GM21423 (cell line): ENCODE measurements at regions not wholly inside any gene's neighbourhood (a gene's known extent, or its start where the extent isn't known, plus 50 kb on each side); places are given as distances from the start of the nearest gene placed in this dataset.
"Not testable (repeated sequence)": the region's sequence is repeated elsewhere in the genome, so short reads cannot be mapped to it uniquely, and the experiment has no call there.

ENCODE experiments used
- ATAC-seq: cut with Tn5 transposase; IDR thresholded peaks from one replicate; pipeline ENCODE4 v1.9.1; 2021; ENCODE audit warnings: mild to moderate bottlenecking, moderate library complexity; ENCODE audit not compliant: unreplicated experiment

DNA sequence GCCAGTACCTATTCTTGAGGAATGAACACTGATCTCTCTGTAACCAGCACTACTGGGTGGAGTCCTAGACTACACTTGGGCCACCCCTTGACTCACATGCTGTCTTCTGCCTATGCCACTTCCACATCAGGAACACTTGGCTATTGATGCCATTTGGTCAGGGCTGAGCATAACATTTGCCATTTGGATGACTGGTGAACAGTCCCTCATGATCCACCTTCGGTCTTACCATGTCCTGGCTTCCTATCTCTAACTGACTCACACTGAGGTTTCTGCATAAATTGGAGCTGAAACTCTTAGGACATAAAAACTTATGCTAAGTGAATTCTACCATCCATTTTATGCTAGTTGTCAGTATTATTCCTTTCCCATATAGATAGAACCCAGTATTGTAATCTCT lies 91.7 kb upstream of the PELI2 start:
- ATAC-seq = no peak

DNA sequence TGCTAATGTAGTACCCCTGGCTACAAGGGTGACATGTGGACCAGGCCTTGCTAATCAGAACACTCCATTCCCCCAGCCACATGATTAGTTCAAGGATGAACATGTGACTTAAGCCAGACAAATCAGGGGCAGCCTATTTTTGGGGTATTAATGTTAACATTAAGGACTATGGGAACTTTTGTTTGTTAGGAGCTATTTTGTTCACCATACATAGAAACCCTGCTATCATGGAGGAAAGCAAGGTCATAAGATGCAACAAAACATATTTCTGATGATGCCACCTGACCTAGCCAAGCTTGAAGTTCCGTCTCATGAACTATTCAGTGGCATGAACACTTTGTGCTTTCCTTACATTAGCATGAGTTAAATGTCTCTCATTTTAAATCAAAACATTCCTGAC lies 90.8 kb upstream of the PELI2 start:
- ATAC-seq = no peak

DNA sequence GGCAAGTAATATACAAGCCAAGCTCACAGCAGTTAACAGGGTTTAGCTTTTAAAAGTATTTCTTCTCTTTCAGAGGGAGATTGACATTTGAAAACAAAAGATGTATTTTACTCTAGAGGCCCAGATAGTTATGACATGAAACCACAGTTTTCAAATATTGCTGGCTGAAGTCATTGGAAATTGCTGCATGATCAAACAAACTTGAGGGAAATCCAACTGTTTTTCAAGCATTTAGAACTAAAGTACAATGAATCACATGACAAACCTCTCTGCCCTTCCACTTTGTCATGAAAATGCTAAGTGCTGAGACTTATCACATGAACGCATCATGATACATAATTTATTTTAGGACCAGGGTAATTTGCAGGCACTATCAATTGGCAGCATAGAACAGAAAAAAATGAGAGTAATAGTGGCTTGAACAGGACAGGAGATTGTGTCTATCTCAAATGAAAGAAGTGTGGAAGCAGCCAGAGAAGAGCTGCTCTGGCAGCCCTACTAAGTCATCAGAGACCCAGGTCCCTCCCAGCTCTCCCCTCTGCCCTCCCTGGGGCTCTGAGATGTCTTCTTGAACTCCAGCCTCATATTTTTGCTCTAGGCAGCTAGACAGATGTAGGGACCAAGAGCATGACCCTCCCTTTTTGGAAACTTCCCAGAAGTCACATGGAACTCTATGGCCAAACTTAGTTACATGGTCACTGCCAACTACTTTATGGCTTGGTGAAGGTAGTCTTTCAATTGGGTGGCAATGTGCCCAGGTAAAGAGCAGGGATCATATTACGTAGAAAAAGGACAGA lies 90.1 kb upstream of the PELI2 start:
- ATAC-seq = no peak

DNA sequence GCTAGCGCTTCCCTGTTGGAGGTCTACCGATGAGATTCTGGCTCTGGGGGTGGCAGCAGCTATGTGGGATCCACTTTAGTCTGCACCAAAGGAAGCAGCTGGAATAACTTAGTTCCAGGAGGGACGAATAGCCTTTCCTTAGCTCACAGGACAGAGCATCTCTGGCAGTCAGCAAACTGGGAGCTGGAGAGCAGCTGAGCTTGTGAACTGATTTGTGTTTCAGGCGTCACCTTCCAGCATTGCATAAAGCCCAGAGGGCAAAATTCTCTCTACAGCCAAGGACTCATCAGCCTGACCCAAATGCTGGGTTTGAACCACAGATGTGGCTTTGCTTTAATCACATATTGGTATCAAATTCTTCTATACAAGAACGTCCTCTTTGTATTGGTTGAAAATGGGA lies 81.9 kb upstream of the PELI2 start:
- no peak for ATAC-seq

DNA sequence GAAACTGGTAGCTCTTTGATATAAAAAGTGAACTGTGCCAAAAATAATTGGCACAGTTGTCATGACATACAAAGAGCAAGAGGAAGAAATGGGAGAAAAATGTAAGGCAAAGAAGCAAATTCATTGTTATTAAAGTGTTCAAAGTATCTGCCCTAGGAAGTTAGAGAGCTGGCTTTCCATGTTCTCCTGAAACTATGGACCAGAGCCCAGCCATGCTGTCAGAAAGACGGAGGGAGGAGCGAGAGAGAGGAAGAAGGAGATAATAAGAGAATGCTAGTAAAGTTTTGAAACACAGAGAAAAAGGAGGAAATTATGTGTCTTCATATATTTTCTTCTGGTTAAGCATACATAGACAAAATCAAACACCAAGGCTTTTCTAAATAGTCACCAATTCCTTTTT lies 78.1 kb upstream of the PELI2 start:
- ATAC-seq = no peak

DNA sequence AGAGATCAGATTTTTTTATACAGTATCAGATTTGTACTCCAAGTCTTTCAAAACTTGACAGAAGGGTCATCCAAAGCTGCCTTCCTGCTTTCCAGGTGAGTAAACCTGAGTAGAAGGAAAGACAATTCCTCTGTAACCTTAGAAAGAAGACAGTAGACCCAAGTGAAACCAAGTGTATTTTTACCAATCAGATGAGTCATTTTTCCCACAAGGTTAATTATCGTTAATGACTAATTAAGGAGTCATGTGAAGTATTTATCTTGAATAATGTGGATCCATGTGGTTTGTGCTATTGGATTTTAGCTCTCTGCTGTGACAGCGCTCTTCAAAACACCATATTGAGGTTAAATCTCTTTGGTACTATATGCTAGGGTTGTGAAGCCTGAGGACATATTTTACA lies 74.0 kb upstream of the PELI2 start:
- no peak for ATAC-seq

DNA sequence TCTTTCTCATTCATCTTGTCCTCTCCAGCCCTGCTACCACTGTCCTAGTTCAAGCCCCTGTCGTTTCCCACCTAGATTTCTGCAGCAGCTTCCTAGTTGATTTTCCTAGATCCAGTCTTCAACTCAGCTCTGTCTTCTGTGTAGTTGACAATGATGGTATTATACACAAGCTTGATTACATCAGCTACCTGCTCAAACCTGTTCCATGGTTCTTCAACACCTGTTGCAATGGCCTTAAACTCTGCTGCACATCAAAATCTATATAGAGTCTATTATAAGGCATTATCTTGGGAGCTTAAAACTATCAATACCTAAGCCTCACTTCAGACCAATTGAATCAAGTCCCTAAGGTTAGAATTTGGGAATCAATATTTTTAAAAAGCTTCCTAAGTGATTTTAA lies 71.7 kb upstream of the PELI2 start:
- no peak for ATAC-seq

DNA sequence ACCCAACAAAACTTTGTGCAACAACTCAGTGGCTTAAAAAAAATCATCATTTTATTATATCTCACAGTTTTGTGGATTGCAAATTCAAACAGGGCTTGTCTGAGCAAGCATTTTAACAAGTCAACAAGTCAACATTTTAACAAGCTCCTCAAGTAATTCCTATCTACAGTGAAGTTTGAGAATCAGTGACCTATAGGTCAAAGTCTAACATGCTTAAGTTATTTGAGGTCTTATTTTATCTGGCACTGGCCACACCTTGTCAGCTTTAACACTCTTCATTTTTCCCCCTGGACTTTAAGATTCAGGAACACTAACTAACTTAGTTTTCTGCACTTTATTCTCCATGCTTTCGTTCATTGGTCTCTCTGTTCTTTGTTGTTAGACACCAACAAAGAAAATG lies 71.2 kb upstream of the PELI2 start:
- ATAC-seq = no peak

DNA sequence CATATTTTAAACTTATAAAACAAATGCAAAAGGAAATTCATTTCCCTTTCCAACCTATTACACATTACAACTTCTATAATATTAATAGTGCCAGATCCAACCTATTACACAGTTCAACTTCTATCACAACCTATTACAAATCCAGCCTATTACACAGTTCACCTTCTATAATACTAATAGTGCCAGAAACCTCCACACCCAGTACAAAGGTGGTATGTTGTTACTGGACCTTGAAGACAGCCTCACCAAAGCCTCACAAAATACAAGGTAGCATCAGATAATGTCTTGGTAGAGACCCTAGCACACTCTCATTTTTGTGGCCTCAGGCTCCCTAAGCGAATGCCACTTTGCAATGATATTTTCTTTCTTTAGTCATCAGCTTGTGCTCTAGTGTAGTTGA lies 68.7 kb upstream of the PELI2 start:
- no peak for ATAC-seq

DNA sequence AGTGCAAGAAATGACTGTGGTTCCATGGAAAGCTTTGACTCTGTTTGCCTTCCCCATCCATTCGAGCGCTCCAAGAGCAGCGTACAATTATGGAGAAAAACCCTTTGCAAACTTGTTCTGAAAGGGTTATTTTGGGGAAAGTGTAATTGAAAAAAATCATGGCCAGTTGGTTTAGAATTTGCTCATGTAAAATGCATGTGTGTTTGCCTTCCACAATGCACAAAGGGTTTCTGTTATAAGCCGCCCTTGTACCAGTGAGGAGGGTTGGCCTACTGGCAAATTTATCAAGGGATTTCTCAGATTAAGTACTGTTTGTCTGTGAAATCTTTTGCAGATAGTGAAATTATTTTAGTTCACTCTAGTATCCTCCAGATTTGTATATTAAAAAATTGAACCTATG lies 62.7 kb upstream of the PELI2 start:
- ATAC-seq = no peak

DNA sequence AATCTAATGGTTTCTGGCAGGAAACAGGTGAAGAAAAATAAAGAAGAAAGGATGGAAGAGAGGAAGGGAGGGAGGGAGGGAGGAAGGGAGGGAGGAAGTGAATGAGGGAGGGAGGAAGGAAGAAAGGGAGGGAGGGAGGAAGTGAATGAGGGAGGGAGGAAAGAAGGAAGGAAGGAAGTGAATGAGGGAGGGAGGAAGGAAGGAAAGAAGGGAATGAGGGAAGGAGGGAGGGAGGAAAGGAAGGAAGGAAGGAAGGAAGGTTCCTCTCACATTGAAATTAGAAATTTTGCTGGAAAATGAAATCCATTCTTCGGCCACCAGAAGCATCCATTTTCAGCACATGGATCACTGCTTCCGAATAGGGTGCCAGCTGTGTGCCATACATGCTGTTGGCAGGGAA lies 62.2 kb upstream of the PELI2 start:
- ATAC-seq = no peak

DNA sequence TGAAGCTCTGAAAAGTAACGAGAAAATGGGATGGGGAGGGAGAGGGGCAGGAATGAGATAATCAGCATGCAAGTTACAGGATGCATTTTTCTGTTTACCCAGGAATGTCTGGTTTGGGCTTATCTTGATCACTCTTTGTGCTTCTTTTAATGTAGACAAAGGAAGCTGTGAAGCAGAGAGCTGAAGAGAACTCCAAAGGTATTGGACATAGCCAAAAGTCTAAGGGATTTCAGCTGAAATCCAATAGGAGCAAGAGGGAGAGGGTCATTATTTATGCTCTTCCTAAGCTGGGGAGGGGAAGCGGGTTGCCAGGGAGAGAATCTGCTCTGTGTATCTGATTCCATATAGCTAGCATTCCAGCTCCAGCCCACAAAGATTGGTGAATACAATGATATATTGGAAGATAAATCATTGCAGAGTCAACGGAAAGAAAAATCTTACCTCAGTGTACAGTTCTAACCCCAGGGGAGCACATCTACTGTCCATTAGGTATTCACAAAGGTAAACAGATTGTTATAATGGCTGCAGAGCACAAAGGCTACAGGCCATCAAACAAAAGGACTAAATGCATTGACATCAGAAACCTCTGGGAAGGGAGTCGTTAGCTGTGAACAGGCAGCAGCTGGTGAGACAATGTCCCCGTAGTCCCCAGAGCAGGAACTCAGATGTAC lies 61.0 kb upstream of the PELI2 start:
- ATAC-seq = no peak

DNA sequence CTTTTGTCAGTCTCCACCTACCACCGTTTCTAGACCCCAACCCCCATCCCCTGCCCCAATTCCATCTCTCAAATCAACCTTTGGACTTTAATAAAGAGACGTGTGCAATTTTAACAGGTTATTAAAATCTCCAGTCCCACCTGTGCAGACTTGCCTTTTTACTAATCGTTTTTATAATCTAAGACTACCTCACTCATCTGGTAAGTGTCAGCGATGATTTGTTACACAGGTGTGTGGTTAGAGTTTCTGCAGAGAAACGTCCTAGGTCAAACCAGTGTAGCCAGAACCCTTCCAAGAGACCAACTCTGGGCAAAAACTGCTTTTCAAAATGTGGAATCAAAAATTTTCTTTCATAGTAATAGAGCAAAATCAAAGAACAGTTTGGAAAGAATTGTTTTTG lies 60.4 kb upstream of the PELI2 start:
- no peak for ATAC-seq

DNA sequence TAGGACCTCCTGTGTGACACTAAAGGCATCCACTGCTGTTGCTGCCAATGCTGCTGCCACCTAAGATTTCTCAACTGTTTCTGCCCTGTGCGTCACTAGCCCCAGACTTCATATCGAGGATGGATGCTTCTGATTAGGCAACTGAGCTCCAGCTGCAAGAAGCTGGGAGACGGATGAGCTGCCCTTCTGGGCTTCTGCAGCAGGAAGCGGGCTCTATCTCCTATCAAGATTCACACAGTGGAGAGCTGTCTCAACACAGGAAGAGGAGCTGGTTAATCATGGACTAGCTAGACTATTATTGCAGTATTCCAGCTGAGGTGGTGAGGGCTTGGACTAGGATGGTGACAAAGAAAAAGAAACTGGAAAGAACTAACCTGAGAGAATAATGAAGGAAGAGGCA lies 59.2 kb upstream of the PELI2 start:
- no peak for ATAC-seq

DNA sequence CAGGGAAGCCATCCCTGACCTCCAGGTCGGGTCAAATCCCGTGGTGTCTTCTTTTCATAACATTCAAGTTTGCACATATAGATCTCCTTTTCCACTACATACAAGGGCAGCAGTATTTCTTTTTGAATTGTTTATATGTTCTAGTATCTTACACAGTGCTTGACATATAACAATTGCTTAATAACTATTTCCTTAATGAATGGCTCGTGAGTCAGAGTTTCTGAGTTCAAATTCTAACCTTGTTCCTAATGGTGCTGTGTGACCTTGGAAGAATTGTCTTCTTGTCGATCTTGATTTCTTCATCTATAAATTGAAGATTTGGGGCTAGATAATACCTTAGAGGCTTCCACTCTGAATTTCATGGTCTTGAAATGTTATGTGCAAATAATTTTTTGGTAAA lies 57.2 kb upstream of the PELI2 start:
- ATAC-seq = no peak

DNA sequence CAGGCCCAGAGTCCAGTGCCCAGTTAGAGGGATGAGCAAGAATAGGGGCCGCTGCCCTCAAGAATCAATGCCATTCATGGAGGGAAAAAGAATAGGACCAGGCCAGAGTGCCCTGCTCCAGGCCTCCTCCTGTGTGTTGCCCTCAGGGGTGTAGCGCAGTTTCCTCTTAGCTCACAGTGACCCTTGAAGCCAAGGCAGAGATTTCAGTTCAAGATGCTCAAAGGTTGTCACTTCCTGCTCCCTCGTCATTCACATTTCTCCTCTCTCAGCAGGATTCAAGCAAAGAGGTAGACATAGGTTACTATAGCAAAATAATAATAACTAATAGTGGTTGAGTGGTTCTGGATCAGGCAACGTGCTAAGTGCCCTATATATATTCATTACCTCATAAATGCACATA lies 55.1 kb upstream of the PELI2 start:
- ATAC-seq = no peak

DNA sequence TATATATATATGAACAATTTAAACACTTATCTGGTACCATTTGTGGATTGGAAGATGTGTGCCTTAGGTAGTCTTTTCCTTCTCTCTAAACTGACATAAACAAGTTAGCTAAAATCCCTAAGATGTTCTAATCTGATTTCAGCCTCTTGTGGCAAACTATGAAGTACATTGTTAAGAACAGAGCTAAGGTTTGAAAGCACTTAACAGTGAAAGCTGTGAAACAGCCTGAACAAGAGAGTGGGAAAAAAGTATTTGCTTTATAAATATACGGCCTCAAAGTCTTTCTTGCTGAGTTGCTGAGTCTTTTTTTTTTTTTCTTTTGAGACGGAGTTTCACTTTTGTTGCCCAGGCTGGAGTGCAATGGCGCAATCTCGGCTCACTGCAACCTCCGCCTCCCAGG lies 53.7 kb upstream of the PELI2 start:
- no peak for ATAC-seq

DNA sequence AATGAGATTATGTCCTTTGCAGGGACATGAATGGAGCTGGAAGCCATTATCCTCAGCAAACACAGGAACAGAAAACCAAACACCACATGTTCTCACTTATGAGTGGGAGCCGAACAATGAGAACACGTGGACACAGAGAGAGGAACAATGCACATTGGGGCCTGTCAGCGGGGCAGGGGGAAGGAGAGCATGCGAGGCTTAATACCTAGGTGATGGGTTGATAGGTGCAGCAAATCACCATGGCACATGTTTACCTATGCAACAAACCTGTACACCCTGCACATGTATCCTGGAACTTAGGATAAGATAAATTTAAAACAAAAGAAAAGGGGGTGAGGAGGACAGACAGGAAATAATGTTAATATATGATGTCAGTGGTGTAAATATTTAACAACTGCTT lies 53.0 kb upstream of the PELI2 start:
- ATAC-seq = not testable (repeated sequence)

DNA sequence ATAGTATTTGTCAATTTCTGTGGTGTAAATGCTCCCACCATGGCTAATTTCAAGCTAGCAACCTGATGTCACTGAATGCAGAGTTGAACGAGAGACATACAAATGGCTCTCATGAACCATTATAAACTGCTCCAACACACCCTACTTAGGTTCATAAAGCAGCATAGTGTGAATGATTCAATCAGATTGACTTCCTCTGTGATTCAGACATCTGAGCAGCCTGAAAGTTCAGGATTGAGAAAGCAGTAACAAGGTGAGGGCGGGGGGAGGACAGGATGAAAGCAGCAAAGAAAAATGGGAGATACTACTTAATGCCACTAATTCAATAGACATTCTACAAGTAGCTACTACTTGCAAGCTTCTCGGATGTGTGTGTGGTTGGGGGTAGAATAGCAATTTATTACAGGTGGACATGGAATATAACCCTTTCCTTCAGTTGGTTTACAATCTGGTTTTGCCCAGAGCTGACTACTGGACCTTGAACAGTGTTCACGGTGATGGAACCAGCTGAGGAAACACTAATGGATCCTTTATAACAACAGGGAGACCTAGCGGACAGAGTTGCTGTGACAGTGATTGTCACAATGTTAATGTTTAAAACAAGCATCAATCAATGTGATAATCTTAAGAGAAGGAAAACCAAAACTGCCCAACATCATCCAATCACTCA lies 52.5 kb upstream of the PELI2 start:
- no peak for ATAC-seq
